HG03103 (cell line): ENCODE measurements at regions not wholly inside any gene's neighbourhood (a gene's known extent, or its start where the extent isn't known, plus 50 kb on each side); places are given as distances from the start of the nearest gene placed in this dataset.
"Not testable (repeated sequence)": the region's sequence is repeated elsewhere in the genome, so short reads cannot be mapped to it uniquely, and the experiment has no call there.

Experiments used
- ATAC-seq: cut with Tn5 transposase; IDR thresholded peaks from one replicate; pipeline ENCODE4 v1.9.1; 2021; ENCODE audit warnings: low read depth; ENCODE audit not compliant: unreplicated experiment

DNA sequence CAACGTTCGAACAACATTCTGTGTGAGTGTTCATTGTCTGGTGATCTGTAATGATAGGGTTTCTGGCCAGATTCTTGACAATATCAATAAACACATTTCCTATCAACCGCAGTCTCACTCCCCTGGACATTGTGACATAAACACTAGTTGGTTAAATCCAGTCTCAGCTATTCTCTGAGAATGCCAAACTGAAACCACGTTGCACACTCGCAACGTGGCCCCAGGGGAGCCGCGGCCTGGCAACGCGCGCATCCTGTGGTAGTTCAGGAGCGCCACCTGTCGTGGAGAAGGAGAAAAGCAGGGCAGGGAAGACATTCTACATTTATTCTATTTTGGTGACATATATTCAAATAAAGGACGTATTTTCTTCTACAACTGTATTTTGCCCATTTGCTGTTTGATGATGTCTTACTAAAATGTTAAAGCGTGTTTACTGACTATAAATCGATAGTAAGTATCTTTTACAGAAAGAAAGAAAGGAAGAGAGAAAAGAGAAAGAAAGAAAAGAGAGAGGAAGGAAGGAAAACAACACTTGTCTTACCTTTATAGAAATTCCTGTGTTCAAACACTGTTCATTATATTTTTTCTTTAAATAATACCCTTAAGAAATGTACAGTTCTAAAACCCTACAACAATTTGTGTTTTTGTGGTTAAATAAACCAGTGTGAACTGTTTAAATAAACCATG is 738.3 kb upstream of the FRG1 start:
- ATAC-seq: peak; percentile 80

DNA sequence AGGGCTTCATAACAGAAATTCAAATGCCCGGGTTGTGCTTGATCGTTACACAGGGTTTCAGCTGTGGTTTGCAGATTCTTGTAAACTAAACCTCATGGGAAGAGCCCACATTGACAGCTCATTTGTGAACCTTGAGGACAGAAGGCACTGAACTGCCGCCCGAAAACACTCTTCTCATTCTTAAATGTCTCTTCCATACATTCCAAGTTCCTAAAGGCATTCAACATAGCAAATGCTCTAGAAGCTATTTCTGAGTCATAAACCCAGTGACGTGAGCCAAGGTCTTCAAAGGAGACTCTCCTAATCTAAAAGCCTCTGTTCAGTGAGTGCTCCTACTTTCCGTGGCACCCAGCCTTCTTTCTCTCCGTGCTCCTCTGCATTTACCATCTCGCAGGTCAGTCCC is 737.8 kb upstream of the FRG1 start:
- ATAC-seq: no peak

DNA sequence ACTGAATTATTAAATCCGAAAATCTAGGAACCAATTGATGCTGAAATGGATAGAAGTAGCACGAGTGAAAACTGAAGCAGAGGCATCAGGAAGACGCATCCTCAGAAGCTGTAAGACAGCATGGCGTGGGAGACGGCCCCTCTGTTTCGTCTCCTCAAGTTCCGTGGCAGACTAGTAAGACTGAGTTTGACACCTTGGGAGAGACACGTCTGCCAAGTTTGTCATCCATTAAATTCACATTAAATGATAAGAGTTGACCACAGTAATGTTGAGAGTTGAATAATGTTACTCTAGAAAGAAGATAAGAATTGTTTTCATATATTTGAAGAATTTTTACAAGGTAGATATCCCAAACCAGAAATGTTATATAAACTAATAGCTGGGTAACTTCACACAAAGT is 736.1 kb upstream of the FRG1 start:
- ATAC-seq: no peak

DNA sequence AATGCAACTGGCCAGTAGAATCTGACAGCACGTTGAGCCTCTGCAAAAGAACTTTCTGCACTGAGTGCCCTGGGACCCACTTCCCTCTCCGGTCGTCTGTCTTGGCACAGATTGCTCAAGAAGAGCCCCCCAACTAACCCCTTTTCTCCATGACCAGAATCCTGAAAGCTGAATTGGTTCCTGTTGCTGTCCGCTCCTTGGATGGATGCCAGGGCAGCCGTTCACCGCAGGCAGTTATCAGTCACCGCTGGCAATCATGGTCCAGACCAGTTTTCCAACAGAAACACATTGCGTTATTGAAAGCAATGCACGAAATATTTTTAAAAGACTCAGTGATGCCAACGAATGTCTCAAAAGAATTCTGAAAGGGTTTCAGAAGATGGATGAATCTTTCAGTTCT is 733.7 kb upstream of the FRG1 start:
- ATAC-seq: no peak

DNA sequence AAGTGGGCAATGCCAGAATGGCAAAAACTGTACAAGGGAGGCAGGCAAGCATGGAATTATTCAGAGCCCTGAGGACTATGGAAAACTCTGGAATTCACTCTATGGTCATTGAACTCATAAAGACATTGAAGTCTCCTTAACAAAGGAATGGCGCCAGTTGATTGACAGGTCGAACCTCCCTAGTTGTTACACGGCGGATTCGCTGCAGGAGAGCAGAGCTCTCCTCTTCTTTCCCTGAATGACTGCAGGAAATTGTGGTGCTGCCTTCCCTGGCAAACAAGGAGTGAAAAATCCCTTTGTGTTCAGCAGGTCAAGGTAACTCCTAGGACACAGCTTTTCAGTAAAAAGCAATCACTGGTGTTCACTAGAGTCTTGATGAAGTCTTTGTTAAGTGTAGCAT is 732.8 kb upstream of the FRG1 start:
- ATAC-seq: no peak

DNA sequence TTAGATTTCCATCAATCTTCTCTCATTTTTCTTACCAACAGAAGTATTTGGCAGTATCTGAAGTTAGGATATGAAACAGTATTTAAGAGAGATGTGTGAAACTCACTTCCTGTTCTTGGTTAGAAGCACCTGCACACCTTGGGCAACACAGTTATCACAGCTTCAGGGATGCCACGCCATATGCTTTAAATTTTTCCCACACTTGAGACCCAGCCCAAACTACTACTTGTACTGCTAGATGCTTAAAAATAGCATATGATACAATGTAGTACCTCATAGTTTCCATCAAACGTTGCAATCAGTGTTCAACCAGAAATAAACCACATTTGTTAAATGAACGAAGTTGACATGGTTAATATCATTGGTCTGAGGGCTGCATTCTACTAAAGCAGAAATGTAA is 725.1 kb upstream of the FRG1 start:
- ATAC-seq: no peak

DNA sequence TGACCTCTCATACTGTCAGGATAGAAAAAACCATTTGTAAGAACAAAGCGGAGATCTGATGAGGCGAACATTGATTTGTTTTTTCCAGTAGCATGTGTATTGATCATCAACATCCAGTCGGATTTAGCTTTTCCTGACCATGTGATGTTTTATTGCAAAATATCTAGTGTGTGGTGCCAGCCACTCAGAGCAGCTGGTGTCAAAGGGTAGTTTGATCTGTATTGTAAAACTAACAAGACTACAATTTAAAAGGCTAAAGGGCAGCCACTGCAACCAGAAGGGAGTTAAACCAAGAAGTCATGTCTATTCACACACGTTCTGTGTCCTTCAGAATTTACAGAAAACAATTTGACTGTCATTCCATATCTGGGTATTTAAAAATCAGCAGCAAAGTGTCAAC is 719.0 kb upstream of the FRG1 start:
- no peak for ATAC-seq

DNA sequence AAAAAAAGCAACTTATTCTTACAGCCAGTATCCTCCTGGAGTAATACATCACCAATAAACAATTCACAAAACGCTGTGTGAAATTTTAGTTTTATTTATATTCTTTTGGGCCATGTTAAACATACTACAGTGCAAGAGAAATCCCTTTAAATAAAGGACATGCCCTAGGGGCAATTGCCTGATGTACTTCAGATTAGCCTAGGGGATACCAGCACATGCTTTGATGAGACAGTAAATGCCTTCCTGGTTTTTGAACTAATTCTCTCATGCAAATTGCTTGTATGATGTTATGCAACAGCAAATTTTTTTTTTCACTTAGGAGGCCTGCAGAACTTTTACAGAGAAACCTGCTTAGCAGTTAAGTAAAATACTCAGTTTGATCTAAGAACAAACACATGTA is 711.9 kb upstream of the FRG1 start:
- no peak for ATAC-seq

DNA sequence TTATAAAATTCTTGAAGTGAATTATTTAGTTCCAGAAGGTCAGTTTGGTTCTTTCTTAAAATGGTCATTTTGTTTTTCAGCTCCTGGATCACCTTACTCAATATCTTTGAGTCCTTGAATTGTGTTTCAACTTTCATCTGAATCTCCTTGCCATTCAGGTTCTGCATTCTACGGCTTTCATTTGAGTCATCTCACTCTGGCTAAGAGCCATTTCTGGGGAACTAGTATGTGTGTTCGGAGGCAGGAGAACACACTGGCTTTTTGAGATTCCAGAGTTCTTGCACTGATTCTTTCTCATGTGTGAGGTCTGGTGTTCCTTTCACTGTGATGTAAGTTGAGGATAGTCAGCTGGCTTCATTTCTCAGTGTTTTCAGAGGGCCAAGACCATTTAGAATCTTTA is 708.4 kb upstream of the FRG1 start:
- no peak for ATAC-seq

DNA sequence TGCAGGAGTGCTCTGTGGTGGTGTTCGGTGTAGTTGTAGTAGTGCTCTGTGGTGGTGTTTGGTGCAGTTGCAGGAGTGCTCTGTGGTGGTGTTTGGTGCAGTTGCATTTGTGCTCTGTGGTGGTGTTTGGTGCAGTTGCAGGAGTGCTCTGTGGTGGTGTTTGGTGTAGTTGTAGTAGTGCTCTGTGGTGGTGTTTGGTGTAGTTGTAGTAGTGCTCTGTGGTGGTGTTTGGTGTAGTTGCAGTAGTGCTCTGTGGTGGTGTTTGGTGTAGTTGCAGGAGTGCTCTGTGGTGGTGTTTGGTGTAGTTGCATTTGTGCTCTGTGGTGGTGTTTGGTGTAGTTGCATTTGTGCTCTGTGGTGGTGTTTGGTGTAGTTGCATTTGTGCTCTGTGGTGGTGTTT is 706.9 kb upstream of the FRG1 start:
- not testable (repeated sequence) for ATAC-seq

DNA sequence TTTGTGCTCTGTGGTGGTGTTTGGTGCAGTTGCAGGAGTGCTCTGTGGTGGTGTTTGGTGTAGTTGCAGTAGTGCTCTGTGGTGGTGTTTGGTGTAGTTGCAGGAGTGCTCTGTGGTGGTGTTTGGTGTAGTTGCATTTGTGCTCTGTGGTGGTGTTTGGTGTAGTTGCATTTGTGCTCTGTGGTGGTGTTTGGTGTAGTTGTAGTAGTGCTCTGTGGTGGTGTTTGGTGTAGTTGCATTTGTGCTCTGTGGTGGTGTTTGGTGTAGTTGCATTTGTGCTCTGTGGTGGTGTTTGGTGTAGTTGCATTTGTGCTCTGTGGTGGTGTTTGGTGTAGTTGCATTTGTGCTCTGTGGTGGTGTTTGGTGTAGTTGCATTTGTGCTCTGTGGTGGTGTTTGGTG is 705.7 kb upstream of the FRG1 start:
- ATAC-seq: not testable (repeated sequence)

DNA sequence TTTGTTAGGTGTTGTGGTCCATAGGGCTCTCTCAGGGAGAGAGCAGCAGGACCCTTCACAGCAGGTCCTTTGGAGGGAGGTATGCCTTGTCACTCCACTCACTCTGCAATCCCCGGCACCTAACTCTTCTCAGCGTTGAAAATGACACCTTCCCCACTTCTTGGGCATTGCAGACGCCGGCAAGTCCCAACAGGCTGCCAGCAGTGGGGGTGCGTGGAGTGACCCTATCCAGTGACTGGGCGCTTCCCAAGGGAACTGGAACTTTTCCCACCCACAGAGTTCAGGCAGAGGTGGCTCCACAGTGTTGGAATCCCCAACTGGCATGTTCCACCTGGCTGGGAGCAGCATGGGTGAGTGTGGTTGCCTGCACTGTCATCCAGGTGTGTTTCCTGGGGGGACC is 705.1 kb upstream of the FRG1 start:
- no peak for ATAC-seq

DNA sequence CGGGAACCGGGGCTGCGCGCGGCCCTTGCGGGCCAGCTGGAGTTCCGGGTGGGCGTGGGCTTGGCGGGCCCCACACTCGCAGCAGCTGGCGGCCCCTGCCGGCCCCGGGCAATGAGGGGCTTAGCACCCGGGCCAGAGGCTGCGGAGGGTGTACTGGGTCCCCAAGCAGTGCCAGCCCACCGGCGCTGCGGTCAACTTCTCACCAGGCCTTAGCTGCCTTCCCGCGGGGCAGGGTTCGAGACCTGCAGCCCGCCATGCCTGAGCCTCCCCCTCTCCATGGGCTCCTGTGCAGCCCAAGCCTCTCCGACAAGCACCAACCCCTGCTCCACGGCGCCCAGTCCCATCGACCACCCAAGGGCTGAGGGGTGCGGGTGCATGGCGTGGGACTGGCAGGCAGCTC is 704.4 kb upstream of the FRG1 start:
- ATAC-seq: not testable (repeated sequence)

DNA sequence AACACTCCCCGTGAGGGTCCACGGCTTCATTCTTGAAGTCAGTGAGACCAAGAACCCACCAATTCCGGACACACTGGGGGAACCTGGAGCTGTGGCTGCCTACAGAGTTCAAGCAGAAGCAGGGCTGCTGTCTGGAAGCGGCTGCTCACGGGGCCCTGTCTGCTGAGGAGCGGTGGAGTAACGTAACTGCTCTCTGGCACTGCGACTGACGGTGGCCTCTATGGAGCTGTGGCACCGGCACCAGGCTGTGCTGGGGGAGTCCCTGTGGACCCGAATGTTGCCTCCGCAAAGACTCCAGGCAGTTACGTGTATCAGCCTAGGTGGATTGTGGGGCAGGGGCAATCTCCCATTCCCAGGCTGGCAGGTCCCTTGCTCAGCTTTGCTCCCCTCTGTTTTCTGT is 703.3 kb upstream of the FRG1 start:
- ATAC-seq: no peak

DNA sequence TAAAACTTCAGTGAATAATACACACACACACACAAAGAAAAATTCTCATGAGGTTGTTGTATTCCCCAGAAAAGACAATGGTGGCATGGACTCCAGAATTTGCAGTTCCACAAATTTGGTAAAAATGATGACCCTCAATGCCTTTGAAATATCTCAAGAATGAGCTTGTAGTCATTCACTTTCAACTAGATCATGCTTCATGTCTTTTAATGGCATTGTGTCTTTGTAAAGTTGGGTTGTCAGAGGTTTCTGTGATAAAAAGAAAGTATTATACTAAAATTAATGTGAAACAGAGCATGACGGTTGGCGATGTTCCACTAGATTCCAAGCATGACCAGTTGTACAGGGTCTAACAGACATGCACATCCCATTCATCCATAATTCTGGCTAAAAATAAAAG is 685.0 kb upstream of the FRG1 start:
- ATAC-seq: no peak

DNA sequence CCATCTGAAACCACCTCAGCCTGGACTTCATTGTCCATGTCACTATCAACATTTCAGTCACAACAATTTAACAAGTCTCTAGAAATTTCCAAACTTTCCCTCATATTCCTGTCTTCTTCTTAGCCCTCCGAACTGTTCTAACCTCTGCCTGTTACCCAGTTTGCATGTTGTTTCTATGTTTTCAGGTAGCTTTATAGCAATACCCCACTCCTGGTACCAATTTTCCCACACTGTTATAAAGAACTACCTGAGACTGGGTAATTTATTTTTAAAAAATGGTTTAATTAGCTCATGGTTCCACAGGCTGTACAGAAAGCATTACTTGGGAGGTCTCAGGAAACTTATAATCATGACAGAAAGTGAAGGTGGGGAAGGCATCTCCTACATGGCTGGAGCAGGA is 679.2 kb upstream of the FRG1 start:
- ATAC-seq: no peak

DNA sequence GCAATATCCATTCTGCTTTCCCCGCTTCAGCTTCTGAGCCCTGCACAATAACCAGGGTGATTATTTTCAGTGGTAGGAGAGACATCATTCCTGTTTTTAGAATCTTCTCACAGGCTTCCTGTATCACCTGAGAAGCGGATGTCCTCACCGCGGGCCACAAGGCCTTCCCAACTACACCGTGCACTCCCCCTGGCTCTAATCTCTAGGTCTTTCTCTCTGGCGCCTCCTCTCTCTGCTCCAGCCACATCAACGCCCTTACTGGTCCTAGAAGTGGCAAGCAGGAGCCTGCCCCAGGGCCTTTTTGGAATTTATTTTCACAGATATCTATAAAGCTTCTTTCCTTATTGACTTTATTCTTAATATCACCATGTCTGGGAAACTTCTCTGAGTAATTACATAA is 675.2 kb upstream of the FRG1 start:
- ATAC-seq: no peak

DNA sequence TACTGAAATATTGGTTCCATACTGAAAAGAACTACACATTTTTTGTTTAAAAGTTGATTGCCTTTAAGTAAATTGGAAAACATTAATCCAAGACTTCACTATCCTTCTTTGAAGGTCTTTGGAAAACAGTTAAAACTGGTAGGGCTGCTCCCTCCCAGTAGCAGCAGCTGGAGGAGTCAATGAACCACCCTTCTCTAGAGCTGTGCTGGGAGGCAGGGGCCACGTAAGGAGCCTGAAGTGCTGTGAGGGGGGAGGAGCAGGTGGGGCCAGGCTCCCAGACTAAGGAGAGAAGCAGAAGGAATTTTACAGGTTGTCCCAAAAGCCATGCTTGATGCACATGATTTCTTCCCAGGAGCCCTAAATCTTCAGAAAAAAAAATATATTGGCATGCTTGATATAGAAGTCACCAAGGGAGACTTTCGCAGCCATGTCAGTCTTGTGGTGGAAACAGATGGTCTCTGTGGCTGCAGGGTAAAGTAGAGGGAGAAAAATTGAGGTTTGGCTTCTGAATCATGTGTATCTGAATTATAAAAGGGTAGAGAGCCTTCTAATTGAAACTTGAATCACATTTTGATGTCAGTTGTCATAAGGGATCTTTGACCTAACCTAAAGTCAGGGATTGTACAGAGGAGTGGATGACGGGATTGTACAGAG is 673.2 kb upstream of the FRG1 start:
- ATAC-seq: no peak

DNA sequence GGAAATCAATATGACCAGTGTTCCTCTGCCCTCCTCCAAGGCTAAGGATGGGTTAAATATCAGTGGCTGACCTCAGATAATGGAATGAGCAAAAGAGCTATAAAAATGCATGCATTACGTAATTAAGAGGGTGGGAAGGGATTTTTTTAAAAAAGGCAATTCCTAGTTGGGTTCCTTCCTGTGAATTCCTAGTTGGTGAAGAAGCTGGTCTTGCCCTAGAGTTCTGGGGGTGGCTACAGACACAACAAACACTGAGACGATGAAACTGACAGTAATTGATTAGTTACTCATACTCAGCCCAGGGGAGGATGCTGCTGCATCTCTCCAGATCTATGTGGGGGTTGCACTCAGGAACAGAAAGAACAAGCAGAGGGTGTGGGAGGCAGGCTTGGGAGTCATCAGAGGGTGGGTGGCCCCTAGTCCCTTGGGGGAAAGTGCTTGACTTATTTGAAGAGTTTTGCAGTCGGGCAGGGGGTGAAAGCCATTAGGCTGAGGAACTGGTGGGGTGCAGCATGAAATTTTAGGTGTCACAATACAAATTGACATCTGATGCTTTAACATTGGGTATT is 662.0 kb upstream of the FRG1 start:
- no peak for ATAC-seq

DNA sequence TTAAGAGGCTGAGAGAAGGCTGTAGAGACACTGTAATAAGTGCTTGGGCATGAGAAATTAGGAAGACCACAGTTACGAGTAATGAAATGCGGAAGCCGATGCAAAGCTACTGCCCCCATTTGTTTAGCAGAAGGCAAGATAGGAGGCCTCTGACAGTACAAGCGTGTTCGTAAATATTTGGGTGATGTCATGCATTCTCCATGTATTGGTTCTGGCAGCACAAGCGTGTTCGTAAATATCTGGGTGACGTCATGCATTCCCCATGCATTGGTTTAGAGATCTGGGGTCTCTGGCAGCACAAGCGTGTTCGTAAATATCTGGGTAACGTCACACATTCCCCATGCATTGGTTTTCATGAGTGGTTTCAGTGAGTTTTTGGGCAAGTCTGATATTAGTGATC is 661.5 kb upstream of the FRG1 start:
- ATAC-seq: no peak

DNA sequence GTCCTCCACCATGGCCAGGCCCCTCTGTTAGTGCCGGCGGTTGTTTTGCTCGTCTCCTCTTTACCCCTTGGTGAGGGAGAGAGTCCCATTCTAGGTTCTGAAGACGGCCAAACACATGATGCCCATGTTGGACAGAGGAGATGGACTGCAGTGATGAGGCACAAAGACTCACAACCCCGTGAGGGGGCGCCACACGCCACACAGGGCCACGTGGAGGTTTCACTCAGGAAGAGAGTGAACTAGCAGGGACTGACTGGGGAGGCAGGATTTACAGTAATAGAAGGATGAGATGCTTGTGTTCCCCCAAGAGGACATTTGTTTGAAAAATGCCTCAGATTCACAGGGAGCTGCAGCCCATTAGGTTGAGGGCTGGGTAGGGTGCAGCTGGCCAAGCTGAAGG is 655.3 kb upstream of the FRG1 start:
- no peak for ATAC-seq

DNA sequence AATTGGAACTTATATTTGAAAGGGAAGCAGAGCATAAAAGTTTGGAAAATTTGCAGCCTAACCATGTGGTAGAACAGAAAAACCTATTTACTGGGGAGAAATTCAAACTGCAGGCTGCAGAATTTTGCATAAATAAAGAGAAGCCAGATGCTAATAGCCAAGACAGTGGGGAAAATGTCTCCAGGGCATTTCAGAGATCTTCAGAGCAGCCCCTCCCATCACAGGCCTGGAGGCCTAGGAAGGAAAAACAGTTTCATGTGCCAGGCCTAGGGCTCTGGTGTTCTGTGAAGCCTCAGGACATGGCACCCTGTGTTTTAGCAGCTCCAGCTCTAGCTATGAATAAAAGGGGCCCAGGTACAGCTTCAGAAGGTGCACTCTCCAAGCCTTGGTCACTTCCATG is 648.7 kb upstream of the FRG1 start:
- no peak for ATAC-seq
